ENCODE measurements at regions not wholly inside any gene's neighbourhood (a gene's known extent, or its start where the extent isn't known, plus 50 kb on each side); places are given as distances from the start of the nearest gene placed in this dataset.

- H3K79me2 ChIP-seq (ENCODE audit: insufficient read depth, low read depth, low read length), result no peaks in the 10 kb centered on the region
- no peaks in the 10 kb centered on the region for H3K36me3 ChIP-seq (ENCODE audit: insufficient read depth, low read length)
- H2AFZ ChIP-seq (ENCODE audit: low read length), result no peak overlapping the region
- H3K4me1 ChIP-seq (ENCODE audit: insufficient read depth, low read length, poor library complexity, severe bottlenecking), result no peaks in the 10 kb centered on the region
- ChIA-PET CTCF (ENCODE audit: unreplicated experiment) (no interaction called here), POLR2A (no interaction called here)
- no peak overlapping the region for H3K27ac ChIP-seq (ENCODE audit: low read depth, low read length, poor library complexity, severe bottlenecking)
- no peak for DNase-seq (ENCODE audit: low spot score)
- H3K9me3 ChIP-seq (ENCODE audit: low read length), result no peaks in the 10 kb centered on the region
- no TSS peak for BruUV-seq (replicated peaks)
- no peak overlapping the region for H3K4me2 ChIP-seq (ENCODE audit: low read length)
- no peaks in the 10 kb centered on the region for H3K9me2 ChIP-seq (ENCODE audit: insufficient read depth, low read length)
- intact Hi-C loops (cut with micrococcal nuclease; ENCODE audit: unreplicated experiment), result no loop called here
- TF ChIP-seq EZH2phosphoT487 (IDR thresholded peaks at IDR 0.05; ENCODE audit: borderline replicate concordance, low read depth, low read length) (no peak), CTCF (conservative IDR thresholded peaks at IDR 0.05; ENCODE audit: low read length) (no peak)
- H4K20me1 ChIP-seq (ENCODE audit: insufficient read depth, low read length), result no peaks in the 10 kb centered on the region
- no peak overlapping the region for H3K4me3 ChIP-seq (ENCODE audit: low read depth, low read length, poor library complexity, severe bottlenecking)
Measured at GRCh38 chr10:57961487-57961886, 306.2 kb downstream of the IPMK start.

- H3K36me3 ChIP-seq (ENCODE audit: insufficient read depth, low read length), result no peaks in the 10 kb centered on the region
- no peak overlapping the region for H3K4me2 ChIP-seq (ENCODE audit: low read length)
- no peak for TF ChIP-seq CTCF (conservative IDR thresholded peaks at IDR 0.05; ENCODE audit: low read length)
- no peak for TF ChIP-seq EZH2phosphoT487 (IDR thresholded peaks at IDR 0.05; ENCODE audit: borderline replicate concordance, low read depth, low read length)
- H3K4me1 ChIP-seq (ENCODE audit: insufficient read depth, low read length, poor library complexity, severe bottlenecking), result no peaks in the 10 kb centered on the region
- H3K4me3 ChIP-seq (ENCODE audit: low read depth, low read length, poor library complexity, severe bottlenecking), result no peak overlapping the region
- no peak overlapping the region for H2AFZ ChIP-seq (ENCODE audit: low read length)
- H3K9me3 ChIP-seq (ENCODE audit: low read length), result no peaks in the 10 kb centered on the region
- no peak for DNase-seq (ENCODE audit: low spot score)
- H3K79me2 ChIP-seq (ENCODE audit: insufficient read depth, low read depth, low read length), result no peaks in the 10 kb centered on the region
- no peaks in the 10 kb centered on the region for H3K9me2 ChIP-seq (ENCODE audit: insufficient read depth, low read length)
- no peak overlapping the region for H3K27ac ChIP-seq (ENCODE audit: low read depth, low read length, poor library complexity, severe bottlenecking)
- no TSS peak for BruUV-seq (replicated peaks)
- intact Hi-C loops (cut with micrococcal nuclease; ENCODE audit: unreplicated experiment), result no loop called here
- no peaks in the 10 kb centered on the region for H4K20me1 ChIP-seq (ENCODE audit: insufficient read depth, low read length)
- ChIA-PET CTCF (ENCODE audit: unreplicated experiment) (no interaction called here), POLR2A (interaction anchor here (1.0 kb wide), 1 partner anchor 12 kb away, joined by 3 read pairs; no protein-coding TSS in a partner anchor)
Measured at GRCh38 chr10:57960406-57960805, 307.3 kb downstream of the IPMK start.

GRCh38 chr10:57959318-57960006, 308.2 kb downstream of the IPMK start:
- POLR2A ChIA-PET, result interaction anchor here (0.6 to 1.0 kb wide), 3 partner anchors 11 to 1432 kb away, joined by 3 read pairs; no protein-coding TSS in a partner anchor
- H3K36me3 ChIP-seq (ENCODE audit: insufficient read depth, low read length), result no peaks in the 10 kb centered on the region
- no peak overlapping the region for H3K27ac ChIP-seq (ENCODE audit: low read depth, low read length, poor library complexity, severe bottlenecking)
- H3K4me1 ChIP-seq (ENCODE audit: insufficient read depth, low read length, poor library complexity, severe bottlenecking), result no peaks in the 10 kb centered on the region
- no peak overlapping the region for H2AFZ ChIP-seq (ENCODE audit: low read length)
- no peaks in the 10 kb centered on the region for H3K9me3 ChIP-seq (ENCODE audit: low read length)
- H3K4me3 ChIP-seq (ENCODE audit: low read depth, low read length, poor library complexity, severe bottlenecking), result no peak overlapping the region
- no peak for DNase-seq (ENCODE audit: low spot score)
- no TSS peak for BruUV-seq (replicated peaks)
- intact Hi-C loops (cut with micrococcal nuclease; ENCODE audit: unreplicated experiment), result no loop called here
- CTCF ChIA-PET (ENCODE audit: unreplicated experiment), result no interaction called here
- H3K4me2 ChIP-seq (ENCODE audit: low read length), result no peak overlapping the region
- H4K20me1 ChIP-seq (ENCODE audit: insufficient read depth, low read length), result no peaks in the 10 kb centered on the region
- no peaks in the 10 kb centered on the region for H3K9me2 ChIP-seq (ENCODE audit: insufficient read depth, low read length)
- H3K79me2 ChIP-seq (ENCODE audit: insufficient read depth, low read depth, low read length), result no peaks in the 10 kb centered on the region
- TF ChIP-seq CTCF (conservative IDR thresholded peaks at IDR 0.05; ENCODE audit: low read length) (no peak), EZH2phosphoT487 (IDR thresholded peaks at IDR 0.05; ENCODE audit: borderline replicate concordance, low read depth, low read length) (no peak)
